ENCODE measurements at regions not wholly inside any gene's neighbourhood (a gene's known extent, or its start where the extent isn't known, plus 50 kb on each side); places are given as distances from the start of the nearest gene placed in this dataset.

DNA sequence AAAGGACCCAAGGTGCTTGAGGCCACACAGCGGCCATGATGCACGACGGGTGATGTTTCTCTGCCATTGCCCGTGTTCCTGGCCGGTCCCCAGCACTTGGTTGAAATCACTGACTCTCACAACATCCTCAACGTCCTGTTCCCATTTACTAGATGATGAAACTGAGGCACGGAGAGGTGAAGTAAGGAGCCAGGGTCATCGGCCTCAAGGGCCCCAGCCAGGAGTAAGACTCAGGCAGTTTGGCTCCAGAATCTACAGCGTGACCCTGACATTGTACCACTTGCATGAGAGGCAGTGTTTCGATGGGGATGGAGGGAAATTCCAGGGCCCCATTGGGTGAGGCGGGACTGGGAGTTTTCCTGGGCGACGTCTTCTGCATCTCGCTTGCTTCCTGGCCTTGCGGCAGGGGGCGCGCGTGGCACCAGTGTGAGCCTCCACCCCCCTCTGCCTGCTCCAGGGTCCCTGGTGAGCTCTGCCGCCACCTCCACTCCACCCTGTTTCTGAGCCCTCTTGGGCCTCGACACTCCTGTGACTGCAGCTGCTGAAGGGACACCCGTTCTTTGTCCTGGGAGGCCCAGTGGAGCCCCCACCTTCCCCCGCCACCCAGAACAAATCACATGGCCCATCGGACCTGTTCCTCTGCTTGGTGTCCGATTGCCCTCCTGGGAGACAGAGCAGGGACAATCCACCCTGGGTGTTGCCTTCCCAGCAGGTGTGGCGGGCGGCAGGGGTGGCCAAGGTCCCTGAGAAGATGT, 133.0 kb upstream of the GSE1 start:
- TF ChIP-seq ZNF274 (IDR thresholded peaks at IDR 0.05; ENCODE audit: low read depth, low read length) = no peak
- no peak overlapping the region for H3K4me3 ChIP-seq (ENCODE audit: low read length)

DNA sequence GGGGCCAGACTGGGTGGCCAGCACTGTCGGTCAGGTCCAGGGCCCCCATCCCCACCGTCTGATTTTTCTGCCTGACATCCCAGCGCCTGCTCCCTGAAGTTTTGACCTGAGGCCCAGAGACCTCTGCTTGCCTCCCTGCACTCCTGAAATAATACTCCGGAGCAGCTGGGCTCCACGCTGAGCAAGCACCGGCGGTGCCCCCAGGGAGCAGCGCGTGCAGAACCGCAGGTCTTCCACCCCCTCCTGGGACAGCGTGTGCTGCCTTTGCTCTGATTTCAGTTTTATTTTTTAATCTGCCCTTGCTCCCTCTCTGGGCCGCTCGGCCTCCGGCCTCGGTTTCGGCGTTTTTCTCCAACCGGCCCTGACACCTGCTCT, 132.4 kb upstream of the GSE1 start:
- no peak for TF ChIP-seq ZNF274 (IDR thresholded peaks at IDR 0.05; ENCODE audit: low read depth, low read length)
- no peak overlapping the region for H3K4me3 ChIP-seq (ENCODE audit: low read length)

DNA sequence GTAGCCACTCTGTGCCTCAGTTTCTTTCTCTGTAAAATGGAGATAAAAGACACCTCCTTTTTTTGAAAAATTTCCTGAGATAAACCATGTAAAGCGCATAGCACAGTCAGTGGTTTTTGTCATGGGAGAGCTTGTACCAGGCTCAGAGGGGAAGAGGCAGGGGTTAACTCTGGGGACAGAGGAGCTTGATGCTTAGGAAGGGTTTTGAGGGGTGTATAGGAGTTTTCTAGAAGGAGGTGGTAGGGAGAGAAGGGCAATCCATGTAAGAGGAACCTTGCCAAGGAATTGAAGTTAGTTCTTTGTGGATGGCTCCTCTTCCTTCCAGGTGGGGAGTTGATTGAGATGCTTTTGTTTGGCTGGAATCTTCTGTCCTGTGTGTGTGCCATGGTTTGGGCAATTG, 131.9 kb upstream of the GSE1 start:
- no peak for TF ChIP-seq ZNF274 (IDR thresholded peaks at IDR 0.05; ENCODE audit: low read depth, low read length)
- no peak overlapping the region for H3K4me3 ChIP-seq (ENCODE audit: low read length)

DNA sequence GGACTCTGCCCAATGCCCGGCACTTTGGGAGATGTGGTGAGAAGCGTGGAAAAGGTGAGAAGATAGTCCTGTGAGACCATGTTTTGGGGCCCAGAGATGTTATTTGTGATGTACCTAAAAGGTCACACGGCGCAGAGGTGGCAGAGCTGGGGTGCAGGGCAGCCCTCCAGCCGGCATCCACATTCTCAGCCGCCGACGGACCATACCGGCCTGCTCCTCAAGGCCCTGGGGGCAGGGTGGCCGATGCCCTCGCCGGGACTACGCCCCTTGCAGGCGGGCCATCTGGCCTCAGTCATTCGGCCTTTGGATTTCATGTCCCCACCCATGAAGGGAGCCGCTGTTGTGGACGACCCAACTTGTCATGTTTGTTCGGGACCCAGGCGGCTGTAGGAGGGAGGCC, 131.4 kb upstream of the GSE1 start:
- TF ChIP-seq ZNF274 (IDR thresholded peaks at IDR 0.05; ENCODE audit: low read depth, low read length) = no peak
- H3K4me3 ChIP-seq (ENCODE audit: low read length) = no peak overlapping the region

DNA sequence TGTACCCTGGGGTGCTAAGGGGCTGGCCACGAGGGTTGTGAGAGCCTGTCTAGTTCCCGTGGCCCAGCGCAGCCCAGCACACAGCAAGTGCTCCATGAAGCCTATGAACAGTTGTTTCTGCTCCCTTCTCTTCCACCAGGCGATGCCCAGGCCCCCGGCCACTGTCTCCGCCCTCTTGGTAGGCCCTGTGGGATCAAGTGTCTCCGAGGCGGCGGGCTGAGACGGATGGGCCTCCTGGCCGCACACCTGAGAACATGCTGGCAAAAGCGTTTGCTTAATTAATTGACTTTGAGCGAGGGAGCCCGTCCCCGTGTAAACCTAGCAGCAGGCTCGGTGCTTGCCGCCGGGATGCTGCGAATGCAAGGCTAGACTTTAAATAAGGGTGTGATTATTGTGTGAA, 129.7 kb upstream of the GSE1 start:
- TF ChIP-seq ZNF274 (IDR thresholded peaks at IDR 0.05; ENCODE audit: low read depth, low read length) = no peak
- no peak overlapping the region for H3K4me3 ChIP-seq (ENCODE audit: low read length)

DNA sequence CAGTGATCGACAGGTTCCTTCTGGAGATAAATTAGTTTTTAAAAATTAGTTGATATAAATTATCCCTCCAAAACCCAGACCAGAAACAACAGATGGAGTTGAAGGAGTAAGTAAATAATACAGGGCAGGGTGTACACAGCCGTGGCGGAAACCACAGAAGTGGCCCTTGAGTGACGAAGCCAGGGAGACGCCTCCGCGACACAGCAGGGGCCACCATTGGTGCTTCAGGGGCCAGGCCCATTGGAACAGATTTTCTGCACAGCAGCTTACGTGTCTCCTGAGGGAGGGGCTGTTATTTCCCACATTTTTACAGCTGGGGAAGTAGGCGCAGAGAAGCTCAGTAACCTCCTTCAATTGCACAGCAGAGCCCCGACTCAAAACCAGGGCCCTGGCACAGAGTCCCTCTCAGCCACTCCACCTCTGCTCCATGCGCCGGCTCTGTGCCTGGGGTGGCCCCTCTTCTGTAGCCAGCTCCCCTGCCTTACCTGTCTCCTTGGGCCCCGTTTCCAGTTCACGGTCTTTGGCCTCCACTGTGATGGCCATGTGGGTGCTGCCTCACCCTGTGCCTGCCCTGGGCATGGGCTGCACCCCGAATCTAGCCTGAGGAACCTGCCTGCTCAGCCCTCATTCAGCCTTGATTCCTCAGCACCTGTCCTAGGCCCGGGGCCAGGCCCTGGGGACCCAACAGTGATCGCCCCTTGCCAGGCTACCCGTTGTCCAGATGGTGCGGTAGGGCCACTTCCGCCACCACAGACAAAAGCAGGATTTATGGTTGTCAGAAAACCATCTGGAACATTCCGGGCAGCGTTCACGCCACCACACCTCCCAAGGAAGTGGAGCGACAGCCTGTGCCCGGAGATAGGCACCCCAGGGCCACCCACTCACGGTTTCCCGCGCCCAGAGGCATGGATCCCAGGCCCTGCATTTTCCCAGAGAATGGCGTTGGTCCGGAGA, 128.5 kb upstream of the GSE1 start:
- no peak overlapping the region for H3K4me3 ChIP-seq (ENCODE audit: low read length)
- no peak for TF ChIP-seq ZNF274 (IDR thresholded peaks at IDR 0.05; ENCODE audit: low read depth, low read length)

DNA sequence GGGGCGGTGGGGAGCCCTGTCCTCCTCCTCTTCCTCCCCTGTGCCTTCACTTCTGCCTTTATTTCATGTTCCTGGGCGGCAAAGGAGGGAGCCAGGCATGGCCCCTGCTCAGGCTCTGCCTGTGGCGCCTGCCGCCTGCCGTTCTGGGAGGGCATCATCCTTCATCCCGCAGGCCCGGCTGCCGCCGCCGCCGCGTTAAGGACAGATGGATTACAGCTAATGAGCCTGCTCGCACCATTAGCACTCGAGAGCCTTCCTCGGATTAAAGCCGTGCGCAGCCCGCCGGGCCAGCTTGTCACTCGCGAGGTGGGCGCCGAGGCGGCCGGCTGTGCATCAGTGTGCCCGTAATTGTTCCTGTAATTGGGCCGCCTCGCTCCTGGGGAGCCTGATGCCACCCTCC, 127.7 kb upstream of the GSE1 start:
- no peak for TF ChIP-seq ZNF274 (IDR thresholded peaks at IDR 0.05; ENCODE audit: low read depth, low read length)
- no peak overlapping the region for H3K4me3 ChIP-seq (ENCODE audit: low read length)

DNA sequence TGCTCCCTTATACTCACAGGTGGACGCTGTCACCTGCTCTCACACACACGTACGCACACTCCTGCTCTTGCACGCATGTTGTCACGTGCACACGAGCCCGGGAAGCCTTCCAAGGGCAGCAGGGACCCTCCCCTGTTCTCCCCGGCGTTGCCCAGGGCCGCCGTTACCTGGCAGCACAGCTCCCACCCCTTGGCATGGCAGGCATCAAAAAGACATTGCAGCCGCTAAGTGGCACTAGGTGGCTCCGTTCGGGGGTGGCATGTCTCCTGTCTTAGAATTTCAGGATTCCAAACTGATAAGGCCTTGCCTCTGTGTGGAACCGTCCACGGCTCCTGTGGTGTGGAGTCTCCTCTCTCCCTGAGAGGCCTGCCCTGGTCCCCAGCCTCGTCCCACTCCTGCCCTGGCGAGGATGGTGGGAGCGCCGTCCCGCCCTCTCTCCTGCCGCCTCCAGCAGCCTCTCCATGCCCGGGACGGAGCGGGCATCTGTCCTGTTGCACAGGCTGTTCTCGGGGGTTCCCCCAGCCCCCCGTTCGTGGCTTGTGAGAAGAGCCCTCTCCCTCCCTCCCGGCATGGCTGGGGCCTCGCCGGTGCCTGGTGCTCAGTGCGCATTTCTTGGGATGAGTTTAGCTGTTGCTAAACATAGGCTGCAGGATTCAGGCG, 126.7 kb upstream of the GSE1 start:
- no peak for TF ChIP-seq ZNF274 (IDR thresholded peaks at IDR 0.05; ENCODE audit: low read depth, low read length)
- no peak overlapping the region for H3K4me3 ChIP-seq (ENCODE audit: low read length)

DNA sequence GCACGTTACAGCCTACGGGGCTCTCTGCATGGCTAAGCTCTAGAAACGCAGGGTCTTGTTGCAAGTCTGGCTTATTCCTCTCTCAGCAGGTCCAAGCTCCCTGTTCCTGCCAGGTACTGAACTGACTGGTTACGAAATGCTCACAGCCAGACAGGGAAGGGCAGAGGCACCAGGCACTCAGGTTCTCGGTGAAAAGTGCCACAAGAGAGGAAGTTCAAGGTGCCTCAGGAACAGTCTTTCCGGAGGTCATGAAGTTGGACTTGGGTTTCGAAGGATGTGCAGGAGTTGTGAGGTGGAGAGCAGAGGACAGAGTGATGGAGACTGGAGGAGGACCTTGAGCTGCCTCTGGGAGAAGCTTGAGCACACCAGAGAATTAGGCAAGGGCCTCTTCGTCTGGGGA, 124.7 kb upstream of the GSE1 start:
- no peak overlapping the region for H3K4me3 ChIP-seq (ENCODE audit: low read length)
- no peak for TF ChIP-seq ZNF274 (IDR thresholded peaks at IDR 0.05; ENCODE audit: low read depth, low read length)

DNA sequence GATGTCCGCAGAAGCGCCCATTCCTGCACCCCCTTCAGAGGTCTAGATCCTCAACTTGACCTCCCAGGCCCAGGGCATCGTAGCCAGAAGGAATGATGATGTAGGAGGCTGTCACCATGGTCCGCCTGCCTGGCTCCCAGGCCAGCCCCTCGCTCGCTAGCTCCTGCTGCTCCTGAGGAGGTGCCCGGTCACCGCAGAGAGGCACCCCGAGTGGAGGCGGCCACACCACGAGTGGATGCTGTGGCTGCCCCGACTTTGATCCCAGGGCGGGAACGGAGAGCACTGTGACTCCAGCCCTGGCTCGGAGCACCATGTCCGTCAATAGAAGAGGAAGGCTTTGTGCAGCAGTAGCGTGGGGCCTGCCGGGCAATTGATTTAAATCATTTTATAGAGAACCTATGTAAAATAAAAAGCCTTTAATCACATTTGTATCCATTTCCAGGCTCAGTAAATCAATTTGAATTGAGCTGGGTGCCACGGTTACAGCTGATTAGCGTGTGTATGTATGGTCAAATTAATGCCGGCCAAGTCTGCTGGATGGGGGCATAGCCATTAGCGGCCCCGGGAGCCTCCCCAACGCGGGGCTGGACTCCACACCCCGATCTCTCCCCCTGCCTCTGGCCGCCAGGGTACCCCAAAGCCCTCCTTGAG, 122.6 kb upstream of the GSE1 start:
- H3K4me3 ChIP-seq (ENCODE audit: low read length) = no peak overlapping the region
- TF ChIP-seq ZNF274 (IDR thresholded peaks at IDR 0.05; ENCODE audit: low read depth, low read length) = no peak

DNA sequence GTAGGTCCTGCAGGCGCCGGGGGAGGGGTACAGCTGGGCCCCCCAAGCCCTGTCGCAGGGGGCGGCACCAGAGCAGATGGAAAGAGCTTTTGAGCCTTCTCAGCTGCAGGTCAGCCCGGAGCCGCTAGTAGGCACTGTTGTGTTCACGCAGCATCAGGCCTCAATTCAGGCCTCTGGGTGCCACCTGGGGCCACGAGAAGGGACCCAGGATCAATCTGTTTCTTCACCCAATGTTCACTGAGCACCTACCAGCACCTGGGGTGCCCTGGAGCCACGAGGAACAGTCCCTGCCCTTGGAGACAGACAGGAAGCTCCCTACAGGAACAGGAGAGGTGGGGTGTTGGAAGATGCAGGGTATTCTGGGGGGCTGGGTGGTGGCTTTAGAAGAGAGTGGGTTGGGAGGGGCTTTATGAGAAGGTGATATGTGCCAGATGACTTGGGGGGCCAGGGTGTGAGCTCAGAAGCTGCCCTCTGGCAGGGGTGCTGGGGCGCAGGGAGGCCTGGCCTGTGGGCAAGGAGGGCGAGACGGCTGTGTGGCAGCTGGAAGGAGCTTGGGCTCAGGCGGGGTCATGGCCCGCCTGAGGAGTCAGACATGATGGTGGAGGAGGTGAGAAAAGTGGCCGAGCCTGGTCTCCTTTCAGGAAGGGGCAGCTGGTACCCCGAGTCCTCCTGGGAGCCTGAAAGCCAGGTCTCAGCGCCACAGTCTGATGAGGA, 121.9 kb upstream of the GSE1 start:
- no peak for TF ChIP-seq ZNF274 (IDR thresholded peaks at IDR 0.05; ENCODE audit: low read depth, low read length)
- H3K4me3 ChIP-seq (ENCODE audit: low read length) = no peak overlapping the region

DNA sequence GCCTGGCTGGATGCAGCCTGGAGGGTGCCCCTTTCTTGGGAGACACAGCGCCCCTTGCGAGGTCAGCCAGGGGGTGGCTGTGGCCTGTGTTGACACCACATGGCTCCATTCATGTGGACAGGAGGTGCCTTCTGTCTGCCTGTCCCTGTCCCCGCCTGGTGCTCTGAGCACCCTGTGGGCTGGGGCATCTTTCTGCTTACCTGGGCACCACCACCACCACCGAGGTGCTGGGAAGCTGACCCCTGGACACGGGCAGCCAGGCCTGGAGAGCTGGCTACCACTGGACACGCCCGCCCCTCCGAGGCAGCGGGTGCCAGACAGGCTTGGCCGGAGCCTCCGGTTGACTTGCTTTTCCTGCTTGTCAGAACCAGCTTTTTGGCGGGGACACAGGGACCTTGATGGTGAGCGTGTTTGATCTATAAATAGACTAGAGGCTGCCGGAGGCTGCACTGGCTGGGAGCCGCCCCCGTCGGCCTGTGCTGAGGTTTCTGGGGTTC, 121.3 kb upstream of the GSE1 start:
- no peak for TF ChIP-seq ZNF274 (IDR thresholded peaks at IDR 0.05; ENCODE audit: low read depth, low read length)

DNA sequence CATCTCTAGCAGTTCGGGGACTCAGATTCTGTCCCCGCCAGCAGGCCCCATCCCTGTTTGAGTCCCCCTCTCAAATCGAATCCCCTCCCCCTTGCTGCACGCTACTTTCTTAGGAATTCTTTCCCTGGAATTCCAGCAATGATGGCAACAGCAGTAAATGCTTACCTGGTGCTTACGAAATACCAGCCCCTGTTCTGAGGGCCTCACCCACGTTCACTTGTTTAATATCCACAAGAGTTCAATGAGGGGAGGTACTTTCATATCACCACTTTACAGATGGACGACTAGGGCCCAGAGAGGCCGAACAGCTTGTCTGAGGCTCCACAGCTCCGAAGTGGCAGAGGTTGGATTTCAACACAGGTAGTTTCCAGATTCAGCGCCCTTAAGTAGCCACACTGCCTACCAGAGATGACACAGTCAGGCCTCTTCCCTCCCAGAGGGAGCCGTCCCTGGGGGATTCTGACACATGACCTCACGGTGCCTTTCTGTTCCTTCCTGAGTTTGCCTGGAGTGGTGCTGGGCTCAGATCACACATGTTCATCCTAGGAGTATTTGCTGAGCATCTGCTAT, 120.7 kb upstream of the GSE1 start:
- no peak for TF ChIP-seq ZNF274 (IDR thresholded peaks at IDR 0.05; ENCODE audit: low read depth, low read length)
- H3K4me3 ChIP-seq (ENCODE audit: low read length) = no peak overlapping the region

More for the DNA sequence above, 121.3 kb upstream of the GSE1 start:
- no peak overlapping the region for H3K4me3 ChIP-seq (ENCODE audit: low read length)
